Muscle layer of colon (tissue), 2 donors: ENCODE measurements at regions not wholly inside any gene's neighbourhood (a gene's known extent, or its start where the extent isn't known, plus 50 kb on each side); places are given as distances from the start of the nearest gene placed in this dataset.

ENCODE experiments used
- H3K27ac ChIP-seq: one replicate; pipeline ENCODE4 v1.7.0; 2013; ENCODE audit warnings: low read depth, mild to moderate bottlenecking, low read length, moderate library complexity
- H3K27me3 ChIP-seq, 2 donors: one replicate each; pipeline ENCODE4 v1.7.0; 2013; ENCODE audit warnings: low read length in 2 of 2, mild to moderate bottlenecking in 2 of 2; ENCODE audit not compliant: insufficient read depth in 2 of 2, control insufficient read depth in 1 of 2
- H3K36me3 ChIP-seq: one replicate; pipeline ENCODE4 v1.7.0; 2013; ENCODE audit warnings: mild to moderate bottlenecking, low read length; ENCODE audit not compliant: insufficient read depth
- H3K4me1 ChIP-seq: one replicate; pipeline ENCODE4 v1.7.0; 2013; ENCODE audit warnings: mild to moderate bottlenecking, low read length; ENCODE audit not compliant: insufficient read depth
- H3K4me3 ChIP-seq, 2 donors: one replicate each; pipeline ENCODE4 v1.7.0; 2013; ENCODE audit warnings: low read length in 2 of 2, low read depth in 1 of 2, mild to moderate bottlenecking in 1 of 2, moderate library complexity in 1 of 2
- H3K9ac ChIP-seq: one replicate; pipeline ENCODE4 v1.7.0; 2013; ENCODE audit warnings: low read length
- H3K9me3 ChIP-seq: one replicate; pipeline ENCODE4 v1.7.0; 2013; ENCODE audit warnings: mild to moderate bottlenecking, low read length
- donor health status: abdominal sarcoma.
- donor health status: Adenocarcinoma of cecum.

DNA sequence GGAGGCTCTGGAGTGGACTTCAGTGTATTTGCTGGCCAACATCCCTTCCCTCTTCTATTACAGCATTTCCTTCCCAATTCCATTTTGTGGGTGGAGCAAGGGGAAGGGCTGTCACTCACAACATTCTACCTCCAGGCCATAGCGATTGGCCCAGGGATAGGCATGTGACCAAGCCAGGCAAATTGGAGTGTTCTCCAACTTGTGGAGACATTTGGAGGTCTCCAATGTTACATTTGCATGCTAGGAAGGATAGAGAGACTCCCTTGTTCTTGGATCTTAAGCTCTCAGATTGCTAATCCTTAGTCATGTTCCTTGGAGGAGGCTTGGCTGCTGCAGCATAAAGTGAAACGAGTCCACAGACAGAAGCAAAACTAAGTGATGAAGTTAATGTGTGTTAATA is 95.6 kb upstream of the KIF5B start:
- Histone ChIP-seq H3K4me3 (no peak overlapping the region), H3K27me3 (no peaks in the 10 kb centered on the region), H3K9me3 (no peaks in the 10 kb centered on the region)

DNA sequence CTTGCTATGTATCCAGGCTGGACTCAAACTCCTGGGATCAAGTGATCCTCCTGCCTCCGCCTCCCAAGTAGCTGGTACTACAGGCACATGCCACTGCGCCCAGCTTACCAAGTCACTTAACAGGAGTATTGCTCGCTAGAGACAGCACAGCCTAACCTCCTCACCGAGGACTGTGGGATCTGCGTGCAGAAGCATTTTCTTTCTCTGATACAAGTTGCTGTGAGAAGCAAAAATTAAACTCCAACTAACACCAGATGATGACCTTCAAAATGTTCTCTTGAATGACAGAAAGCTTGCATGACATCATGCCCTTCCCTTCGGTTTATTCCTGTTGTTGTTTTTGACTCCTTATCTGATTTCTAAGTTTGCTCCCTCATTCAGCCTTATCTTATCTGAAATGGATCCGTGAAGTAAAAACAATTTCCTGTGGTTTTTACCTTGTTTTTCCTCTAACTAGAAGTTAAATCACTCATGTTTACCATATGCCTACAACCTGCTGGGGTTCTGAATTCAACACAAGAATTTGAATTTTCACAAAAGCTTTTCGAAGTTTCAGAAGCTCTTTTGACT is 94.4 kb upstream of the KIF5B start:
- Histone ChIP-seq H3K4me3 (no peak overlapping the region), H3K36me3 (no peaks in the 10 kb centered on the region), H3K9ac (no peak overlapping the region), H3K4me1 (peaks cover 8% of the 10 kb centered on the region), H3K27me3 (no peaks in the 10 kb centered on the region), H3K9me3 (no peaks in the 10 kb centered on the region), H3K27ac (no peak overlapping the region)

More for the DNA sequence above, 95.6 kb upstream of the KIF5B start:
- Histone ChIP-seq H3K27ac (no peak overlapping the region), H3K9ac (no peak overlapping the region), H3K4me1 (peaks cover 8% of the 10 kb centered on the region), H3K36me3 (no peaks in the 10 kb centered on the region)

DNA sequence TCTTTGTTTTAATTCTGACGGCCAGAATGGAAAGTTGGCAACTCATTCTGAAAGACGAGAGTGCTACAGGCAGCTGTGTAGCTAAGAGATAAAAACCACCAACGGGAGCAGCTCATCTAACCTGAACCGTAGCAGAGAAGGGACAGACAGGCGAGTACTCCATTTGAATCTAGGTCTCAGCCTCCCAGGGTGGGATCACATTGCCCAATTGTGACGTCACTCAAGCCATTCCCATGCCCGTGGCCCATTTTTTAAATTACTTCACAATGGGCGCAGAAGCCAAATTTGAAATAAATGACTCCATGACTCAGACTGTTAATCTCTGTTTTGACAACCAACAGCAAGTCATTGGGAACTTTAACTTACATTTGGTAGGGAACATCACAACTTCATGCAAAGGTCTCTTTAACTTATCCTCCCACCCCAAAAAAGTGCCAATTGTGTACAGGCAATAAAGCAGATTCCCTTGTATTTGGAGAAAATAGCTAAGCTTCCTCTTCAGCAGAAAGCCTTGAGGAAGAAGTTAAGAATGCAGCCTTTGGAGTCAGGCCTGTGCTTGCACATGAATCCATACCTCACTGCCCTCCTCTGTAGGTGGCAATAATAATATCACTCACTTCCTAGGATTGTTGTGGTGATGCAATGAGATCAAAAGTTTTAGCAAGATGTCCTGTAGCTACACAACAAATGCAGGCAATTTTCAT is 93.2 kb upstream of the KIF5B start:
- Histone ChIP-seq H3K4me1 (peaks cover 8% of the 10 kb centered on the region), H3K27ac (peak overlapping the region; percentile 56), H3K9me3 (no peaks in the 10 kb centered on the region), H3K9ac (no peak overlapping the region), H3K36me3 (no peaks in the 10 kb centered on the region), H3K27me3 (no peaks in the 10 kb centered on the region), H3K4me3 (no peak overlapping the region)

DNA sequence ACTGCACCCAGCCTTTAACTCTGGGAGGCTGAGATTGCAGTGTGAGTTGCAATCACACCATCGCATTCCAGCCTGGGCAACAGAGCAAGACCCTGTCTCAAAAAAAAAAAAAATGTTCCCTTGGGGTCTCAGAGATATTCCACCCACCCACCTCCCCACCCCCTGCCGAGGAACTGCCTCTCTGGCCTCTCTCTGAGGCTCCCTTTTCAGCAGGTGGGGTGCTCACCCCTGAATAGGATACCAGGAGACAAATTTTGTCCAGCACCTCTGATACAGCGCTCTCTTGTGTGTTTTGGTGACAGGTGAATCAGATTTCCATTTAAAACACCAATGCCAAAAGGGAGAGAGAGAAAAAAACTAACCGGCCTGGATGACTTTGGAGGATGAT is 92.6 kb upstream of the KIF5B start:
- peak overlapping the region; percentile 56 for H3K27ac ChIP-seq
- no peaks in the 10 kb centered on the region for H3K36me3 ChIP-seq
- no peaks in the 10 kb centered on the region for H3K9me3 ChIP-seq
- peaks cover 8% of the 10 kb centered on the region for H3K4me1 ChIP-seq
- H3K9ac ChIP-seq: no peak overlapping the region
- H3K27me3 ChIP-seq: no peaks in the 10 kb centered on the region
- no peak overlapping the region for H3K4me3 ChIP-seq

DNA sequence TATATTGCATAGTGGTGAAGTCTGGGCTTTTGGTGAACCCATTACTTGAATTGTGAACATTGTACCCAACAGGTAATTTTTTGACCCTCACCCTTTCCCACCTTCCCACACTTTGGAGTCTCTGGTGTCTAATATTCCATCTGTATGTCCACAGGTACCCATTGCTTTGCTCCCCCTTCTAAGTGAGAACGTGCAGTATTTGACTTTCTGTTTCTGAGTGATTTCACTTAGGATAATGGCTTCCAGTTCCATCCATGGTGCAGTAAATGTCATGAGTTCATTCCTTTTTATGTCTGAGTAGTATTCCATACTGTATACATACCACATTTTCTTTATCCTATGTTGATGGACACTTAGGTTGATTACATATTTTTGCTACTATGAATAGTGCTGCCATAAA is 91.5 kb upstream of the KIF5B start:
- no peaks in the 10 kb centered on the region for H3K36me3 ChIP-seq
- no peak overlapping the region for H3K4me3 ChIP-seq
- H3K9ac ChIP-seq: no peak overlapping the region
- no peaks in the 10 kb centered on the region for H3K9me3 ChIP-seq
- peaks cover 8% of the 10 kb centered on the region for H3K4me1 ChIP-seq
- no peaks in the 10 kb centered on the region for H3K27me3 ChIP-seq
- H3K27ac ChIP-seq: no peak overlapping the region

DNA sequence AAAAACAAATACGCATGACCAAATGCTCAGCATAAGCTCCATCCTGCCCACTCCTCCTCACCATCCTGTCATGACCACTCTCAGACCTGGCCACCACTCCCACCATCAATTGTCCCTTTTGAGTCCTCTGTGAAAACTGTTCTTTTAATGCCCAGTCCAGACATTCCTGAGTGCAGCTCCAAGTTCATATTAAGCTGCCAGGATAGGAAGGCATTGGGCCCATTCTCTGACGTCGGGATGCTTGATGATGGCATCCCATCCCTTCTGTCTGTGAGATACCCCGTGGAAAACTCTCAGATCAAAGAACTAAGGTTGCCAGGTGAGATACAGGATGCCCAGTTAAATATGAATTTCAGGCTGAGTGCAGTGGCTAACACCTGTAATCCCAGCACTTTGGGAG is 89.9 kb upstream of the KIF5B start:
- peaks cover 8% of the 10 kb centered on the region for H3K4me1 ChIP-seq
- no peak overlapping the region for H3K4me3 ChIP-seq
- H3K9ac ChIP-seq: no peak overlapping the region
- H3K36me3 ChIP-seq: no peaks in the 10 kb centered on the region
- no peaks in the 10 kb centered on the region for H3K27me3 ChIP-seq
- H3K9me3 ChIP-seq: no peaks in the 10 kb centered on the region
- H3K27ac ChIP-seq: no peak overlapping the region

DNA sequence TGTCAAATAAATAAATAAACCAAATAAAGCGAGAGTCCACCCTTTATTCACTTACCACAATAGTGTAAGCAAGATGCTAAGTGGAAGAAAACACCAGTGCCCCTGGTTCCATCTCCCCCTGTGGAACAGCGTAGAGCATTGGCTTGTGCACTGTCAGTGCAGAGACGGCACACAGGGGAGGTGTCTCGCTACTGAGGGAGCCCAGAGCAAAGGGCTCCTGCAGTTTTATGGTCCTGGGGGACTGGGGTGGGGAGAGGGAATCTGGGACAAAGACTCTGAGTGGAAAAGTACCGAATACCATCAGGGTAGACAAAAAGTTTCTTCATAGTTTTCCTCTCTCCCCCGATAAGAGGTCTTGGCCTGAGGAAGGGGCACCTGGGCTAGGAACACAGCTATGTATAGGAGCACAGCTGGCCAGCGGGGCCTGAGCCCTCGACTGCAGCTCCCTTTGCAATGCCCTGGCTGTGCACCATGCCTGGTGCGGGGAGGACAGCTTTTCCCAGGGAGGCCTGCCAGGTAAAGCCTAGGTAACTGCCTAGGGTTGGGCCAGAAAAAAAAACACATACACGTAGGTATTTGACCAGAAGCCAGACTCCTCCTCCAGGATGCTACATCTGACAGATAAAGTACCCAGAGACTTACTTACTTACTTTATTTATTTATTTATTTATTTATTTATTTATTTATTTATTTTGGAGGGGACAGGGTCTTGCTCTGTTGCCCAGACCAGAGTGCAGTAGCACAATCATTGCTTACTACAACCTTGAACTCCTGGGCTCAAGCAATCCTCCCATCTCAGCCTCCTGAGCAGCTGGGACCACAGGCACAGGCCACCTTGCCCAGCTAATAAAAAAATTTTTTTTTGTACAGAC is 88.8 kb upstream of the KIF5B start:
- no peaks in the 10 kb centered on the region for H3K27me3 ChIP-seq
- no peaks in the 10 kb centered on the region for H3K9me3 ChIP-seq
- H3K9ac ChIP-seq: no peak overlapping the region
- H3K27ac ChIP-seq: no peak overlapping the region
- no peaks in the 10 kb centered on the region for H3K36me3 ChIP-seq
- H3K4me1 ChIP-seq: peaks cover 8% of the 10 kb centered on the region
- H3K4me3 ChIP-seq: no peak overlapping the region

DNA sequence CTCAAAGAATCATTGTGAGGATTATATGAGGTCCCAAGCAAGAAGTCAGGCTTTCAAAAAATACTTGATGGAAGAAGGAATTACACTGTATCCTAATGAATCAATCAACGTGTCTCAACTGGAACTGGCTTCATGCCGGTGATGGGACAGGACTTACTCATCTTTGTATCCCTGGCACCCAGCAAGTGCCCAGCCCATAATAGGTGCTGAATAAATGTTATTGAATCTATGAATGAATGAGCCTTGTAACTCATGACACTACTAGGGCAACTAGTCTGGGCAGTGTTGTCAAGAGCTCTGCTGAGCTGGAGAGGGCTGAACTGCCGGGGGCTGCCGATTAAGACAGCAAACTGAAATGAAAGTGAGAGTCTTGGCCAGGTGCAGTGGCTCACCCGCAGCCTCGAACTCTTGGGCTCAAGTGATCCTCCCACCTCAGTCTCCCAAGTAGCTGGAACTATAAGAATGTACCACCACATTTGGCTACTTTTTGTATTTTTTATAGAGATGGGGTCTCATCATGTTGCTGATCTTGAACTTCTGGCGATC is 87.2 kb upstream of the KIF5B start:
- no peak overlapping the region for H3K4me3 ChIP-seq
- H3K9ac ChIP-seq: no peak overlapping the region
- no peaks in the 10 kb centered on the region for H3K36me3 ChIP-seq
- H3K27ac ChIP-seq: no peak overlapping the region
- H3K27me3 ChIP-seq: no peaks in the 10 kb centered on the region
- H3K4me1 ChIP-seq: peaks cover 4% of the 10 kb centered on the region
- no peaks in the 10 kb centered on the region for H3K9me3 ChIP-seq

DNA sequence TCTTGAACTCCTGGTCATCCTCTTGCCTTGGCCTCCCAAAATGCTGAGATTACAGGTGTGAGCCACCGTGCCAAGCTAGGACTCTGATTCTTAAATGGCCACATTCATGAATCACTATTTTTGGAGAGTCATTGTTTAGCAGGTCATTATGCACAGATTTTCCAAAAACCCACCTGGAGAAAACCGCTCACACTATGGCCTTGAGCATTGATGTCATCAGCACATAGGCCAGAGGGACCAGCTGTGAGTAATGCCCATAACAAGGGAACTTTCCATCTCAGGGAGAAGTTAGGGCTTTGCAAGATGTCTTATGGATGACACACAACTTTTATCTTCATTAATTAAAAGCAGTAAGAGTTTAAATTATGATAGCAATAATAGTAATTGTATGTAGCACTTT is 86.4 kb upstream of the KIF5B start:
- no peak overlapping the region for H3K4me3 ChIP-seq
- H3K27ac ChIP-seq: no peak overlapping the region
- no peaks in the 10 kb centered on the region for H3K9me3 ChIP-seq
- H3K36me3 ChIP-seq: no peaks in the 10 kb centered on the region
- H3K4me1 ChIP-seq: peaks cover 4% of the 10 kb centered on the region
- H3K9ac ChIP-seq: no peak overlapping the region
- no peaks in the 10 kb centered on the region for H3K27me3 ChIP-seq

DNA sequence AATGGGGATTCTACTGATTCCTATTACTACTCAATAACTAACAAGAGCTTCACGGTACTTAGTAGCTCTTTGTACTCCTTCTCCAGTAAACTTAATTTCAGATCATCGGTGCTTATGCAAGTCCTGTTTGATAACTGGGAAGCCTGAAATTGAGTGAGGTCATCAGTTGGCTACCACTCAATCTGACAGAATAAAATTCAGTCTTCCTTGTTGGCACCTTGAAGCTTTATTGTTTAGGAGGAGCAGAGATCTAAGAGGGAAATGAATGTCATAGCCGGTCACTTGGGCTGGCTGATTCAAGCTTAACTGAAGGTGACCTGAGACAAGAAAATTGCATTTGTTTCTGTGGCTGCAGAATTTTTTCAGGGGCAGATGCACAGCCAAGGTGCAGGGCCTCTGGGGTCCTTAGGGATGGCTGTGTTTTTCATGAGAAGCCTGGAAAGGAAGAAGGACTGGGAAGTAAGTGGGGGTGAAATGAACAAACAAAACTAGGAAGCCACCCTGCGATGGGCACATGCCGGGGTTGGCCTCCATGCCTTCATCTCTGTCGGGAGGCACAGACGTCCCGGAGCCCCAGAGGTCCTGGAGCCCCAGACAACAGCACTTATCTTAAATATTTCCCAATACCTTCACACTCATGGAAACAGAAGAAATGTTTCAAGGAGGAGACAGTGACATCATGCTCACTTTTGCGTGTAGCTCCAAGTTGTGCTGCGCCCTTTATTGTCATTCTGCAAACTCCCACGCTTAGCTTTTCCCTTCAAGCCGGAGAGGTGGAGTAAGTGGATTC is 85.0 kb upstream of the KIF5B start:
- Histone ChIP-seq H3K36me3 (no peaks in the 10 kb centered on the region), H3K27me3 (no peaks in the 10 kb centered on the region), H3K4me3 (no peak overlapping the region), H3K4me1 (peaks cover 4% of the 10 kb centered on the region), H3K27ac (no peak overlapping the region), H3K9me3 (no peaks in the 10 kb centered on the region), H3K9ac (no peak overlapping the region)

DNA sequence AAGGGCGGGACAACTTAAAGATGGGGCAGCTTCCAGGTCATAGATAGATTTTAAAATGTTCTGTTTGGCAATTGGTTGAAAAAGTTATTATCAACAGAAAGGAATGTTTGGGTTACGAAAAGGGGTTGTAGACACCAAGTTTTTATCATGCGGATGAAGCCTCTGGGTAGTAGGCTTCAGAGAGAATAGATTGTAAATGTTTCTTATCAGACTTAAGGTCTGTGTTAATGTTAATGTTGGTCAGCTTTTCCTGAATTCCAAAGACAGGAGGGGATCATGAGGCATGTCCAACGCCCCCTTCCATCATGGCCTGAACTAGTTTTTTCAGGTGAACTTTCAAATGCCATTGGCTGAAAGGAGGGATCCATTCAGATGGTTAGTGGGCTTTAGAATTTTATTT is 84.2 kb upstream of the KIF5B start:
- H3K27ac ChIP-seq: no peak overlapping the region

More for the DNA sequence above, 84.2 kb upstream of the KIF5B start:
- no peaks in the 10 kb centered on the region for H3K27me3 ChIP-seq
- H3K36me3 ChIP-seq: no peaks in the 10 kb centered on the region
- H3K4me3 ChIP-seq: no peak overlapping the region
- no peak overlapping the region for H3K9ac ChIP-seq
- peaks cover 4% of the 10 kb centered on the region for H3K4me1 ChIP-seq
- H3K9me3 ChIP-seq: no peaks in the 10 kb centered on the region
